DOHH2 (cell line): ENCODE measurements at regions not wholly inside any gene's neighbourhood (a gene's known extent, or its start where the extent isn't known, plus 50 kb on each side); places are given as distances from the start of the nearest gene placed in this dataset.

Source experiments
- H3F3A ChIP-seq: fragments of 200-600 bp; sonication (generic), shearing (Covaris generic); 2 replicates; pipeline ENCODE4 v1.6.0; 2016; ENCODE audit warnings: antibody characterized with exemption, mild to moderate bottlenecking; ENCODE audit not compliant: control insufficient read depth, insufficient read depth
- H3K27ac ChIP-seq: fragments of 200-600 bp; sonication (generic); 2 replicates; pipeline ENCODE4 v1.5.1; 2014; ENCODE audit warnings: low read depth, mild to moderate bottlenecking, low read length, moderate library complexity
- H3K27me3 ChIP-seq: fragments of 200-600 bp; sonication (generic); 2 replicates; pipeline ENCODE4 v1.6.1; 2014; ENCODE audit warnings: mild to moderate bottlenecking, low read length, mixed read lengths; ENCODE audit not compliant: control insufficient read depth
- H3K36me3 ChIP-seq: fragments of 200-600 bp; sonication (generic); 2 replicates; pipeline ENCODE4 v1.6.1; 2014; ENCODE audit warnings: mild to moderate bottlenecking, low read length, moderate library complexity, mixed read lengths; ENCODE audit not compliant: control insufficient read depth
- H3K4me1 ChIP-seq: fragments of 200-600 bp; sonication (generic); 2 replicates; pipeline ENCODE4 v1.6.1; 2014; ENCODE audit warnings: mild to moderate bottlenecking, low read length, mixed read lengths; ENCODE audit not compliant: control insufficient read depth
- H3K4me2 ChIP-seq: fragments of 200-600 bp; sonication (generic); 2 replicates; pipeline ENCODE4 v1.6.0; 2014; ENCODE audit warnings: mild to moderate bottlenecking, low read length, moderate library complexity
- H3K4me3 ChIP-seq: fragments of 200-600 bp; sonication (generic); 2 replicates; pipeline ENCODE4 v1.5.1; 2014; ENCODE audit warnings: mild to moderate bottlenecking, low read length, mixed read lengths
- H3K79me2 ChIP-seq: fragments of 200-600 bp; sonication (generic); 2 replicates; pipeline ENCODE4 v1.6.1; 2014; ENCODE audit warnings: mild to moderate bottlenecking, low read length, mixed read lengths; ENCODE audit not compliant: control insufficient read depth
- H3K9me2 ChIP-seq: fragments of 200-600 bp; sonication (generic); replicated peaks from 2 replicates; pipeline ENCODE4 v1.6.1; 2014; ENCODE audit warnings: mild to moderate bottlenecking, low read length, mixed read lengths; ENCODE audit not compliant: control insufficient read depth
- H3K9me3 ChIP-seq: fragments of 200-600 bp; sonication (generic); 2 replicates; pipeline ENCODE4 v1.6.1; 2014; ENCODE audit warnings: antibody characterized with exemption, low read length, mixed read lengths; ENCODE audit not compliant: control insufficient read depth, insufficient read depth
- H4K20me1 ChIP-seq: fragments of 200-600 bp; sonication (generic); 2 replicates; pipeline ENCODE4 v1.6.0; 2014; ENCODE audit warnings: low read depth, mild to moderate bottlenecking, antibody characterized with exemption, low read length, moderate library complexity; ENCODE audit not compliant: control insufficient read depth, insufficient read depth
- EZH2phosphoT487 ChIP-seq: fragments of 200-600 bp; sonication (generic); IDR thresholded peaks from 2 replicates; pipeline ENCODE4 v1.6.1; 2017; ENCODE audit warnings: borderline replicate concordance, mild to moderate bottlenecking, antibody characterized with exemption, low read length, moderate library complexity, mixed read lengths
- TF ChIP-seq, protein P1 (sequence below): fragments of 200-600 bp; sonication (generic); IDR thresholded peaks from one replicate; pipeline ENCODE4 v1.5.1; 2014; ENCODE audit warnings: antibody characterized with exemption, mild to moderate bottlenecking, low read depth, low read length; ENCODE audit not compliant: poor library complexity, severe bottlenecking

DNA sequence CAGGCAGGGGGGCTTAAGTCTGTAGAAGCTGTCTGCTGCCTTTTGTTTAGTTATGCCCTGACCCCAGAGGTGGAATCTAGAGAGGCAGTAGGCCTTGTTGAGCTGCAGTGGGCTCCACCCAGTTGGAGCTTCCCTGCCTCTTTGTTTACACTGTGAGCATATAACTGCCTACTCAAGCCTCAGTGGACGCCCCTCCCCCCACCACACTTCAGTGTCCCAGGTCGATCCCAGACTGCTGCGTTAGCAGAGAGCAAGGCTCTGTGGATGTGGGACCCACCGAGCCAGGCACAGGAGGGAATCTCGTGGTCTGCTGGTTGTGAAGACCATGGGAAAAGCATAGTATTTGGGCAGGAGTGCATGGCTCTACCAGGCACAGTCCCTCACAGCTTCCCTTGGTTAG is 446.8 kb upstream of the RARB start:
- H3K4me2 ChIP-seq = no peak overlapping the region
- no peaks in the 10 kb centered on the region for H3K9me3 ChIP-seq
- no peak overlapping the region for H3K27ac ChIP-seq
- no peaks in the 10 kb centered on the region for H3K79me2 ChIP-seq
- H3K4me3 ChIP-seq = no peak overlapping the region
- no peaks in the 10 kb centered on the region for H3K9me2 ChIP-seq
- H3K36me3 ChIP-seq = no peaks in the 10 kb centered on the region
- H3K4me1 ChIP-seq = no peaks in the 10 kb centered on the region
- TF ChIP-seq, protein P1, sequence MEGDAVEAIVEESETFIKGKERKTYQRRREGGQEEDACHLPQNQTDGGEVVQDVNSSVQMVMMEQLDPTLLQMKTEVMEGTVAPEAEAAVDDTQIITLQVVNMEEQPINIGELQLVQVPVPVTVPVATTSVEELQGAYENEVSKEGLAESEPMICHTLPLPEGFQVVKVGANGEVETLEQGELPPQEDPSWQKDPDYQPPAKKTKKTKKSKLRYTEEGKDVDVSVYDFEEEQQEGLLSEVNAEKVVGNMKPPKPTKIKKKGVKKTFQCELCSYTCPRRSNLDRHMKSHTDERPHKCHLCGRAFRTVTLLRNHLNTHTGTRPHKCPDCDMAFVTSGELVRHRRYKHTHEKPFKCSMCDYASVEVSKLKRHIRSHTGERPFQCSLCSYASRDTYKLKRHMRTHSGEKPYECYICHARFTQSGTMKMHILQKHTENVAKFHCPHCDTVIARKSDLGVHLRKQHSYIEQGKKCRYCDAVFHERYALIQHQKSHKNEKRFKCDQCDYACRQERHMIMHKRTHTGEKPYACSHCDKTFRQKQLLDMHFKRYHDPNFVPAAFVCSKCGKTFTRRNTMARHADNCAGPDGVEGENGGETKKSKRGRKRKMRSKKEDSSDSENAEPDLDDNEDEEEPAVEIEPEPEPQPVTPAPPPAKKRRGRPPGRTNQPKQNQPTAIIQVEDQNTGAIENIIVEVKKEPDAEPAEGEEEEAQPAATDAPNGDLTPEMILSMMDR = no peak
- TF ChIP-seq EZH2phosphoT487 = no peak
- no peaks in the 10 kb centered on the region for H4K20me1 ChIP-seq
- no peaks in the 10 kb centered on the region for H3F3A ChIP-seq
- H3K27me3 ChIP-seq = no peaks in the 10 kb centered on the region

DNA sequence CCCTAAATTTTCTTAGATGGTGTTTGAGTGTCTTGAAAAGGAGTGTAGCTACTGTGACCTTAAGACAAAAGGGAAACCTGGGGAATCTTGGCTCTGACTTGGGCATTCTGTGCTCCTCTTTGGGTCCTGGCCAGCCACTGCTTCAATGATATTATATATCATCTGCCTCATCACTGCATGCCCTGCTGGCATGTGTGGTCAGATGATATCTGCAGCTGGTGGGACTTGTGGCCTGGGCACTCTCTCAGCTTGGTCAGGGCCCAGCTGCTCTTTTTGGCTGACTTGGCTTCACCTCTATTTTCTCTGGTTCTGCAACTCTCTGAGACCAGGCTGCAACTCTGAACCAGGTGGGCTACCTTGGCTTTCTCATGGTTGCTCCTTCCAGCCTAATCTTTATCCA is 446.1 kb upstream of the RARB start:
- H3K9me3 ChIP-seq = no peaks in the 10 kb centered on the region
- TF ChIP-seq, protein P1 = no peak
- no peak for TF ChIP-seq EZH2phosphoT487
- no peak overlapping the region for H3K4me3 ChIP-seq
- H4K20me1 ChIP-seq = no peaks in the 10 kb centered on the region
- H3K79me2 ChIP-seq = no peaks in the 10 kb centered on the region
- no peak overlapping the region for H3K4me2 ChIP-seq
- H3K9me2 ChIP-seq = no peaks in the 10 kb centered on the region
- no peak overlapping the region for H3K27ac ChIP-seq
- no peaks in the 10 kb centered on the region for H3K27me3 ChIP-seq
- no peaks in the 10 kb centered on the region for H3K4me1 ChIP-seq
- no peaks in the 10 kb centered on the region for H3K36me3 ChIP-seq
- no peaks in the 10 kb centered on the region for H3F3A ChIP-seq

DNA sequence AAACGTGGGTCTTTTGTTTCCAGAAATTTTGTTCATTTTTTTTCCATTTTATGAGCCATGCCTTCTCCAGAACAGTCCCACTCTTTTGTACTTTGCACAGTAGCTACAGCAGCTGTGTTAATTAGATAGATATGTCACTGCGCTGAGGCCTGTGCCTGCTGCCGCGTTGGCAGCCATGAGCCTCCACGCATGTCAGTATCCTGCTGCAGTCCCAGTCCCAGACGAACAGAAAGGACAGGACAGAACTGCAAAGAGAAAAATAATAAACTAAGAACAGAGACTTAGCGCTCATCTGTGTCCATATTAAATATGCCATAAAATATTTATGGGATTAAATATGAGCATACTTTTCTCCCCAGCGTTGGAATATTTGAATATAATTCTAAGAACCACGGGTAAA is 442.4 kb upstream of the RARB start:
- no peak for TF ChIP-seq EZH2phosphoT487
- TF ChIP-seq, protein P1 = no peak
- Histone ChIP-seq H3K36me3 (no peaks in the 10 kb centered on the region), H3K9me2 (no peaks in the 10 kb centered on the region), H4K20me1 (no peaks in the 10 kb centered on the region), H3K4me2 (no peak overlapping the region), H3K9me3 (no peaks in the 10 kb centered on the region), H3K27me3 (no peaks in the 10 kb centered on the region), H3K4me3 (no peak overlapping the region), H3K79me2 (no peaks in the 10 kb centered on the region), H3F3A (no peaks in the 10 kb centered on the region), H3K27ac (no peak overlapping the region), H3K4me1 (no peaks in the 10 kb centered on the region)

DNA sequence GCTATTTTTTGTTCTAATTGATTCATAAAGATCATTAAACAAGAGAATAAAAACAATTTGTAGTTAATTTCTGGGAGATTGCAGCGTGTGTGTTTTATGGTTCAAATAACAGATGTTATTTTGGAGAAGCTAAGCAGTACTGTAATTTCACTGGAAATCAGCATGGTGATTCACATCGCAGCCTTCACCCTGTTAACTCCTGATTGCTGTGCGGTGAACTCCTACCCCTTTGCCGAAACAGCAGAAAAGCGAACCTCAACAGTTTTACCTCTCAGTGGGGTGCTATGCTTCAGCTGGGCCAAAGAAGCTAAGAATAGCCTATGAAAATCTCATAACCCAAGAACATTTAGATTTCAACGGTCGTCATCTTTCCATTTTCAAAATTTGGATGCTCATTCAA is 441.5 kb upstream of the RARB start:
- Histone ChIP-seq H3K79me2 (no peaks in the 10 kb centered on the region), H3K27me3 (no peaks in the 10 kb centered on the region), H4K20me1 (no peaks in the 10 kb centered on the region), H3K27ac (no peak overlapping the region), H3K4me3 (no peak overlapping the region), H3K9me2 (no peaks in the 10 kb centered on the region), H3F3A (no peaks in the 10 kb centered on the region), H3K4me2 (no peak overlapping the region), H3K36me3 (no peaks in the 10 kb centered on the region), H3K9me3 (no peaks in the 10 kb centered on the region), H3K4me1 (no peaks in the 10 kb centered on the region)
- TF ChIP-seq EZH2phosphoT487 = no peak
- TF ChIP-seq, protein P1 = no peak
